H9 (cell line): ENCODE measurements at regions not wholly inside any gene's neighbourhood (a gene's known extent, or its start where the extent isn't known, plus 50 kb on each side); places are given as distances from the start of the nearest gene placed in this dataset.

Experiments used
- DNase-seq: peaks from one replicate; pipeline ENCODE4 v3.0.0-alpha.2; 2017
- H2AFZ ChIP-seq: one replicate; pipeline ENCODE4 v1.6.1; 2013; ENCODE audit warnings: mild to moderate bottlenecking, low read length, control low read depth, moderate library complexity
- H2AK5ac ChIP-seq: 2 replicates; pipeline ENCODE4 v1.6.1; 2013; ENCODE audit warnings: low read length, control low read depth, mixed read lengths; ENCODE audit not compliant: insufficient read length
- H2BK120ac ChIP-seq: one replicate; pipeline ENCODE4 v1.6.1; 2013; ENCODE audit warnings: low read depth, mild to moderate bottlenecking, low read length, control low read depth, inconsistent platforms; ENCODE audit not compliant: poor library complexity, severe bottlenecking
- H2BK12ac ChIP-seq: 2 replicates; pipeline ENCODE4 v1.6.1; 2013; ENCODE audit warnings: low read length, control low read depth, mixed read lengths, low read depth; ENCODE audit not compliant: insufficient read length
- H2BK15ac ChIP-seq: 2 replicates; pipeline ENCODE4 v1.6.1; 2013; ENCODE audit warnings: low read depth, low read length, control low read depth
- H2BK20ac ChIP-seq: one replicate; pipeline ENCODE4 v1.6.1; 2013; ENCODE audit warnings: low read depth, mild to moderate bottlenecking, low read length, control low read depth, inconsistent platforms; ENCODE audit not compliant: poor library complexity, severe bottlenecking
- H2BK5ac ChIP-seq: 2 replicates; pipeline ENCODE4 v1.6.1; 2013; ENCODE audit warnings: low read length, control low read depth, mixed read lengths; ENCODE audit not compliant: insufficient read length
- H3K14ac ChIP-seq: 2 replicates; pipeline ENCODE4 v1.6.1; 2013; ENCODE audit warnings: low read length, control low read depth; ENCODE audit not compliant: insufficient read depth
- H3K18ac ChIP-seq: 2 replicates; pipeline ENCODE4 v1.6.1; 2013; ENCODE audit warnings: low read depth, mild to moderate bottlenecking, mixed read lengths, low read length, control low read depth; ENCODE audit not compliant: insufficient read length
- H3K23ac ChIP-seq: 2 replicates; pipeline ENCODE4 v1.6.1; 2013; ENCODE audit warnings: low read length, control low read depth, mixed read lengths, low read depth; ENCODE audit not compliant: insufficient read length
- H3K23me2 ChIP-seq: 2 replicates; pipeline ENCODE4 v1.6.1; 2013; ENCODE audit warnings: low read depth, mild to moderate bottlenecking, mixed read lengths, low read length, control low read depth; ENCODE audit not compliant: insufficient read length, poor library complexity, severe bottlenecking
- H3K27ac ChIP-seq: 2 replicates; pipeline ENCODE4 v1.5.1; 2013; ENCODE audit warnings: low read length, control low read depth, mixed read lengths, low read depth; ENCODE audit not compliant: insufficient read length
- H3K27me3 ChIP-seq: 2 replicates; pipeline ENCODE4 v1.6.1; 2013; ENCODE audit warnings: low read length, control low read depth, inconsistent platforms; ENCODE audit not compliant: insufficient read depth
- H3K4ac ChIP-seq: 2 replicates; pipeline ENCODE4 v1.6.1; 2013; ENCODE audit warnings: low read depth, mild to moderate bottlenecking, control low read depth, inconsistent platforms, low read length, moderate library complexity
- H3K4me1 ChIP-seq: 2 replicates; pipeline ENCODE4 v1.6.1; 2013; ENCODE audit warnings: low read length, control low read depth, inconsistent platforms; ENCODE audit not compliant: insufficient read depth
- H3K4me2 ChIP-seq: 2 replicates; pipeline ENCODE4 v1.6.1; 2013; ENCODE audit warnings: low read length, control low read depth, mixed read lengths; ENCODE audit not compliant: insufficient read length, insufficient read depth
- H3K56ac ChIP-seq: 2 replicates; pipeline ENCODE4 v1.6.1; 2013; ENCODE audit warnings: low read depth, mild to moderate bottlenecking, mixed read lengths, low read length, control low read depth; ENCODE audit not compliant: insufficient read length
- H3K79me1 ChIP-seq: 2 replicates; pipeline ENCODE4 v1.6.1; 2013; ENCODE audit warnings: low read depth, mild to moderate bottlenecking, moderate library complexity, low read length, control low read depth, inconsistent platforms; ENCODE audit not compliant: insufficient read depth, poor library complexity, severe bottlenecking
- H3K79me2 ChIP-seq: 2 replicates; pipeline ENCODE4 v1.6.1; 2013; ENCODE audit warnings: low read length, control low read depth, inconsistent platforms; ENCODE audit not compliant: insufficient read depth
- H3K9ac ChIP-seq: 2 replicates; pipeline ENCODE4 v1.6.1; 2013; ENCODE audit warnings: low read length, control low read depth, mixed read lengths; ENCODE audit not compliant: insufficient read length; ENCODE audit errors: extremely low read depth
- H3K9me3 ChIP-seq: one replicate; pipeline ENCODE4 v1.6.1; 2013; ENCODE audit warnings: low read depth, low read length, inconsistent platforms; ENCODE audit not compliant: control insufficient read depth
- H3T11ph ChIP-seq: one replicate; pipeline ENCODE4 v1.6.1; 2013; ENCODE audit warnings: mild to moderate bottlenecking, low read length, control low read depth, inconsistent platforms
- H4K20me1 ChIP-seq: one replicate; pipeline ENCODE4 v1.6.1; 2013; ENCODE audit not compliant: control insufficient read depth, insufficient read length, insufficient read depth
- H4K5ac ChIP-seq: 2 replicates; pipeline ENCODE4 v1.6.1; 2013; ENCODE audit warnings: low read depth, mild to moderate bottlenecking, mixed read lengths, low read length, control low read depth; ENCODE audit not compliant: insufficient read length
- H4K8ac ChIP-seq: replicated peaks from 2 replicates; pipeline ENCODE4 v1.6.1; 2013; ENCODE audit warnings: low read length, control low read depth, mixed read lengths, low read depth; ENCODE audit not compliant: insufficient read length
- H4K91ac ChIP-seq: 2 replicates; pipeline ENCODE4 v1.6.1; 2013; ENCODE audit warnings: low read depth, mild to moderate bottlenecking, moderate library complexity, mixed read lengths, low read length, control low read depth; ENCODE audit not compliant: insufficient read length
- H3K27ac Mint-ChIP-seq, 3 experiments: 2 replicates in 2 of 3; 3 replicates in 1 of 3; pipeline ENCODE4 v1.8.0; 2020 to 2021; ENCODE audit warnings: mixed read lengths in 3 of 3, mild to moderate bottlenecking in 1 of 3, moderate library complexity in 1 of 3
- H3K27me3 Mint-ChIP-seq: 2 replicates; pipeline ENCODE4 v1.8.0; 2021; ENCODE audit warnings: low read depth, mild to moderate bottlenecking, moderate library complexity, mixed read lengths
- H3K36me3 Mint-ChIP-seq, 3 experiments: 2 replicates in 2 of 3; 3 replicates in 1 of 3; pipeline ENCODE4 v1.8.0; 2020 to 2021; ENCODE audit warnings: low read depth in 3 of 3, mixed read lengths in 3 of 3; ENCODE audit not compliant: insufficient read depth in 1 of 3
- H3K4me1 Mint-ChIP-seq, 2 experiments: 2 replicates each; pipeline ENCODE4 v1.8.0; 2020; ENCODE audit warnings: mixed read lengths in 2 of 2
- H3K4me3 Mint-ChIP-seq, 2 experiments: 2 replicates in 1 of 2; 3 replicates in 1 of 2; pipeline ENCODE4 v1.8.0; 2020 to 2021; ENCODE audit warnings: mild to moderate bottlenecking in 2 of 2, mixed read lengths in 2 of 2, moderate library complexity in 1 of 2
- H3K9me3 Mint-ChIP-seq, 2 experiments: 2 replicates in 1 of 2; 3 replicates in 1 of 2; pipeline ENCODE4 v1.8.0; 2020; ENCODE audit warnings: mild to moderate bottlenecking in 2 of 2, mixed read lengths in 2 of 2, moderate library complexity in 1 of 2
- CTCF ChIP-seq: fragments of 200-600 bp; sonication (generic); conservative IDR thresholded peaks from 3 replicates; pipeline ENCODE4 v1.8.0; 2021; ENCODE audit warnings: antibody characterized with exemption, mild to moderate bottlenecking
- WGBS: extraction: QIAGEN DNeasy Blood & Tissue Kit; methylation state at CpG from one replicate; pipeline ENCODE4 v1.1.7; 2013; ENCODE audit warnings: missing lambda C conversion rate, low lambda C conversion rate, mixed read lengths; ENCODE audit not compliant: insufficient read length; ENCODE audit errors: extremely low coverage; 5-methylcytosine and 5-hydroxymethylcytosine counted together

- WGBS = no CpG with 5 or more reads among the region's 2 CpGs
- Histone ChIP-seq H2AK5ac (no peak overlapping the region), H3K27me3 (no peaks in the 10 kb centered on the region; the same call in 1 of the 2 replicates), H3K23me2 (no peaks in the 10 kb centered on the region), H2AFZ (no peak overlapping the region), H3K79me1 (no peaks in the 10 kb centered on the region), H3K23ac (no peak overlapping the region), H3K79me2 (no peaks in the 10 kb centered on the region), H4K5ac (no peak overlapping the region), H2BK5ac (no peak overlapping the region), H3K4ac (no peak overlapping the region), H2BK20ac (no peak overlapping the region), H3T11ph (no peak overlapping the region), H2BK120ac (no peak overlapping the region), H3K18ac (no peak overlapping the region), H3K56ac (no peak overlapping the region), H3K4me2 (no peak overlapping the region), H3K14ac (no peak overlapping the region), H3K9me3 (no peaks in the 10 kb centered on the region), H2BK12ac (no peak overlapping the region), H4K8ac (no peak overlapping the region), H4K91ac (no peak overlapping the region), H3K4me1 (0 out of 2 replicates have a peak, but pooled peaks cover 3% of the 10 kb centered on the region), H3K27ac (no peak overlapping the region), H3K9ac (no peak overlapping the region), H2BK15ac (no peak overlapping the region), H4K20me1 (no peaks in the 10 kb centered on the region)
- peaks cover 18 to 20% of the 10 kb centered on the region in 2 experiments for H3K4me1 Mint-ChIP-seq
- no peak overlapping the region for H3K27ac Mint-ChIP-seq
- peaks cover 0 to 6% (median 4%) of the 10 kb centered on the region in 3 experiments; a peak in 4 of 7 replicates for H3K36me3 Mint-ChIP-seq
- H3K9me3 Mint-ChIP-seq = peaks cover 3 to 7% of the 10 kb centered on the region in 2 experiments; a peak in 2 of 5 replicates
- no peak overlapping the region for H3K4me3 Mint-ChIP-seq
- DNase-seq = no peak
- no peak for TF ChIP-seq CTCF
- H3K27me3 Mint-ChIP-seq = peaks cover 52% of the 10 kb centered on the region
Measured at GRCh38 chr11:116530705-116531104, 242.1 kb downstream of the BUD13 start.
